PC-3 (cell line): ENCODE measurements at regions not wholly inside any gene's neighbourhood (a gene's known extent, or its start where the extent isn't known, plus 50 kb on each side); places are given as distances from the start of the nearest gene placed in this dataset.

Source experiments
- ATAC-seq: fragments of 200-7000 bp; cut with Tn5 transposase; 2 replicates; pipeline ENCODE4 v1.9.1; 2020; ENCODE audit warnings: mild to moderate bottlenecking, moderate library complexity
- BruUV-seq: library from RNA; stranded (reverse); fragments of 400-500 nt; replicated peaks from 2 replicates; lab custom pipeline; 2021; lab: Mats Ljungman, UMichigan
- CTCF ChIA-PET: fragments of 300-600 bp; sonication (Branson Sonifier 250); formaldehyde crosslinking; loops from one replicate; lab custom pipeline; 2022; ENCODE audit warnings: antibody characterized with exemption; lab: Charles Lee
- POLR2A ChIA-PET: fragments of 300-600 bp; sonication (Branson Sonifier 250); formaldehyde crosslinking; loops from one replicate; lab custom pipeline; 2022; ENCODE audit warnings: antibody characterized with exemption; ENCODE audit not compliant: unreplicated experiment; lab: Charles Lee
- DNase-seq: peaks from one replicate; pipeline ENCODE4 v3.0.0-alpha.2; 2015
- H2AFZ ChIP-seq: fragments of 300-600 bp; sonication (generic); 2 replicates; pipeline ENCODE4 v1.6.0; 2016; ENCODE audit warnings: antibody characterized with exemption, low read length
- H3F3A ChIP-seq: fragments of 300-600 bp; sonication (generic); one replicate; pipeline ENCODE4 v1.6.0; 2017; ENCODE audit warnings: antibody characterized with exemption, low read length, control low read depth, mild to moderate bottlenecking; ENCODE audit not compliant: unreplicated experiment
- H3K27ac ChIP-seq: fragments of 300-600 bp; sonication (generic); 2 replicates; pipeline ENCODE4 v1.5.1; 2016; ENCODE audit warnings: mild to moderate bottlenecking, low read length
- H3K27me3 ChIP-seq: fragments of 300-600 bp; sonication (generic); 2 replicates; pipeline ENCODE4 v1.6.1; 2016; ENCODE audit warnings: low read length, mixed read lengths
- H3K36me3 ChIP-seq: fragments of 300-600 bp; sonication (generic); 2 replicates; pipeline ENCODE4 v1.6.1; 2016; ENCODE audit warnings: low read depth, mixed run types, low read length, mixed read lengths
- H3K4me1 ChIP-seq: fragments of 300-600 bp; sonication (generic); 2 replicates; pipeline ENCODE4 v1.5.1; 2016; ENCODE audit warnings: low read length; ENCODE audit not compliant: insufficient read depth
- H3K4me2 ChIP-seq: fragments of 300-600 bp; sonication (generic); 2 replicates; pipeline ENCODE4 v1.6.0; 2016; ENCODE audit warnings: low read length
- H3K4me3 ChIP-seq: fragments of 300-600 bp; sonication (generic); 2 replicates; pipeline ENCODE4 v1.5.1; 2016; ENCODE audit warnings: mild to moderate bottlenecking, low read length, mixed read lengths
- H3K79me2 ChIP-seq: fragments of 300-600 bp; sonication (generic); 2 replicates; pipeline ENCODE4 v1.6.1; 2017; ENCODE audit warnings: low read length, mixed read lengths
- H3K9ac ChIP-seq: fragments of 300-600 bp; sonication (generic); 2 replicates; pipeline ENCODE4 v1.6.0; 2016; ENCODE audit warnings: mild to moderate bottlenecking, low read length
- H3K9me2 ChIP-seq: fragments of 300-600 bp; sonication (generic); replicated peaks from 2 replicates; pipeline ENCODE4 v1.6.1; 2016; ENCODE audit warnings: mixed run types, low read length, mixed read lengths
- H3K9me3 ChIP-seq: fragments of 300-600 bp; sonication (generic); 2 replicates; pipeline ENCODE4 v1.6.1; 2016; ENCODE audit warnings: low read length, mixed read lengths
- H4K20me1 ChIP-seq: fragments of 300-600 bp; sonication (generic); 2 replicates; pipeline ENCODE4 v1.6.1; 2016; ENCODE audit warnings: low read length, mixed read lengths
- EZH2 ChIP-seq: fragments of 300-600 bp; sonication (generic); IDR thresholded peaks from one replicate; pipeline ENCODE4 v1.6.1; 2017; ENCODE audit warnings: antibody characterized with exemption, mild to moderate bottlenecking, low read length; ENCODE audit not compliant: unreplicated experiment
- EZH2phosphoT487 ChIP-seq: fragments of 300-600 bp; sonication (generic); IDR thresholded peaks from 2 replicates; pipeline ENCODE4 v1.6.1; 2018; ENCODE audit warnings: mild to moderate bottlenecking, antibody characterized with exemption, low read length, borderline replicate concordance
- intact Hi-C: fragments of 100-400 bp; cut with micrococcal nuclease; formaldehyde crosslinking; loops from 2 replicates; pipeline ENCODE4 v1.9.0; 2023
- TF ChIP-seq, protein P1 (sequence below): fragments of 300-600 bp; sonication (generic); conservative IDR thresholded peaks from 2 replicates; pipeline ENCODE4 v1.5.1; 2017; ENCODE audit warnings: antibody characterized with exemption, low read depth, mild to moderate bottlenecking, low read length

DNA sequence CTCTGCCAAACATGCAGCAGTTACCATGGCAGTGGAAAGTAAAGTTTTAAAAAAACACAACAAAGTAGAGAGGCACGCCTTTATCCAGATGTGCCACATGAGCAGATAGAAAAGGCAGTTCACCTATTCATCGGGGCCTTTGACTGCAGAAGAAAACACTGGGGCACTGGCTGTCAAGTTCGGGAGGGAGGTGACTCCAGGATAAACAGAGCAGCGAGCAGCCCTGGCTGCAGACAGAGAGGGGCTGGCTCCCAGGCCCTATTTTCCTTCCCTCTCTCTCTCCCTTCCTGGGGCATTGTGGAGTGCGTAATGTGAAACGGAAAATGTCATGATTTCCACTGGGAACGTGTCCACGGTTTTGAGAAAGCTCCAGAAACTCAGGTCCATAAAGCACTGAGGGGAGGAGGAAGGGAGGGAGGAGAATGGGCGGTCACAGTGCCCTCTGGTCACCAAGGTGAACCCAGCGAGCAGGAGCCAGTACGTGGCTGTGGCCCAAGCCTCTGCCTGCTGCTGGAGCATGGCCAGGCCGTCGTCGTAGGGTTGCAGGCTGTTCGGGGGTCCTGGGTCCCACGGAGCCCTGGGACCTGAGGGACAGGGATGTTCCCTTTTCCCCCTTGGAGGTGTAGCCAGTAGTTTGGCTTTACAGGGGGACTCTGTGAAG lies 114.7 kb upstream of the IRF2BP2 start:
- Histone ChIP-seq H3K36me3 (no peaks in the 10 kb centered on the region), H3F3A (peaks cover 9% of the 10 kb centered on the region), H3K79me2 (no peaks in the 10 kb centered on the region), H4K20me1 (no peaks in the 10 kb centered on the region), H3K27me3 (no peaks in the 10 kb centered on the region), H3K4me3 (peak overlapping the region; percentile 50), H3K4me1 (peaks cover 57% of the 10 kb centered on the region), H2AFZ (0 out of 2 replicates have a peak overlapping the region, but pooled peaks have one; percentile 0), H3K9me2 (no peaks in the 10 kb centered on the region), H3K27ac (peak overlapping the region; percentile 99), H3K9me3 (no peaks in the 10 kb centered on the region), H3K9ac (peak overlapping the region; percentile 74), H3K4me2 (peak overlapping the region; percentile 70)
- DNase-seq = no peak
- BruUV-seq = TSS peak; percentile 85
- intact Hi-C loops = loop anchor here (2.0 to 5.0 kb wide), 5 partner anchors 68 to 350 kb away; no protein-coding TSS in a partner anchor
- CTCF ChIA-PET = interaction anchor here (0.6 to 0.8 kb wide), 7 partner anchors 19 to 286 kb away, joined by 3 to 10 read pairs (median 3); no protein-coding TSS in a partner anchor
- TF ChIP-seq EZH2phosphoT487 (no peak), EZH2 (no peak)
- TF ChIP-seq, protein P1, sequence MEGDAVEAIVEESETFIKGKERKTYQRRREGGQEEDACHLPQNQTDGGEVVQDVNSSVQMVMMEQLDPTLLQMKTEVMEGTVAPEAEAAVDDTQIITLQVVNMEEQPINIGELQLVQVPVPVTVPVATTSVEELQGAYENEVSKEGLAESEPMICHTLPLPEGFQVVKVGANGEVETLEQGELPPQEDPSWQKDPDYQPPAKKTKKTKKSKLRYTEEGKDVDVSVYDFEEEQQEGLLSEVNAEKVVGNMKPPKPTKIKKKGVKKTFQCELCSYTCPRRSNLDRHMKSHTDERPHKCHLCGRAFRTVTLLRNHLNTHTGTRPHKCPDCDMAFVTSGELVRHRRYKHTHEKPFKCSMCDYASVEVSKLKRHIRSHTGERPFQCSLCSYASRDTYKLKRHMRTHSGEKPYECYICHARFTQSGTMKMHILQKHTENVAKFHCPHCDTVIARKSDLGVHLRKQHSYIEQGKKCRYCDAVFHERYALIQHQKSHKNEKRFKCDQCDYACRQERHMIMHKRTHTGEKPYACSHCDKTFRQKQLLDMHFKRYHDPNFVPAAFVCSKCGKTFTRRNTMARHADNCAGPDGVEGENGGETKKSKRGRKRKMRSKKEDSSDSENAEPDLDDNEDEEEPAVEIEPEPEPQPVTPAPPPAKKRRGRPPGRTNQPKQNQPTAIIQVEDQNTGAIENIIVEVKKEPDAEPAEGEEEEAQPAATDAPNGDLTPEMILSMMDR = no peak
- peak; percentile 48 for ATAC-seq
- POLR2A ChIA-PET = interaction anchor here (0.5 to 1.3 kb wide), 17 partner anchors 20 to 354 kb away, joined by 3 to 45 read pairs (median 5); no protein-coding TSS in a partner anchor

DNA sequence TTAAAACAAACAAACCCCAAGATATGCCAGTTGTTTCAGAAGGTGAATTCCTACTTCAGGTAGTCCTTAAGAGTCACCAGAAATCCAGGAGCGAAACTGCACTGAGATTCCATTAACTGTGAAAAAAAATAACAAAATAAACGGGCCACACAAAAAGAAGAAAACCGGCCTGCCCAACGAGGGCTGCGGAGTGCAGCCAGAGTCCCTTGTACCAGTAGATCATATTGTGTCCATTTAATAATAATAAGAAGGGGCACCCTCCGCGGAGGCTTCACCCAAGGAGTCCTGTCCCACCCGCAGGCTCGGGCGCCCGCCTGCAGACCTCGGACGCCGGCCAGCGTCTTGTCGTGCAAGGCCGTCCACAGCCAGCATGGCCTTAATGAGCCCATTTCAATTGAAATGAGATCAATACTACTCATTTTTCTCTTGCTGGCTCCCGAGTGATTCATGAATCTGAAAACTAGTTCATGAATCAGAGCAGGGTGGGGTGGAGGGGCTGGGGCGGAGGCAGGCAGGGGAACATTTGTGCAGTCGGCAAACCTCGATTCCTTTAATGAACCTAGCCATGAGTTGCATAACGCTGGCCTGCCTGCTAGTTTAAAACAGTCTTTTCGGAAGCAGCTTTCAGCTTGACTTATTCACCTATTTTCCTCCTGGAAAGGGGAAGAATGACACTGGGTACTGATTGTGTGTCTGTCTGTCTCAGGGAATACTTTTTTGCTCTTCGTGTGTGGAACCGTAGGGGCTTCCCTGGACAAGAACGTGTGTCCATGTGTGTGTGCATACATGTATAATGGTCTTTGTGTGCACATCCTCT lies 113.1 kb upstream of the IRF2BP2 start:
- no peaks in the 10 kb centered on the region for H3K79me2 ChIP-seq
- H3K27me3 ChIP-seq = no peaks in the 10 kb centered on the region
- DNase-seq = peak; percentile 73
- peak overlapping the region; percentile 84 for H3K4me2 ChIP-seq
- intact Hi-C loops = loop anchor here (5.0 kb wide), 1 partner anchor 239 kb away; no protein-coding TSS in a partner anchor
- peak; percentile 14 for ATAC-seq
- no peak for TF ChIP-seq EZH2
- TF ChIP-seq, protein P1 = no peak
- no peak for TF ChIP-seq EZH2phosphoT487
- no peaks in the 10 kb centered on the region for H4K20me1 ChIP-seq
- CTCF ChIA-PET = no interaction called here
- no peaks in the 10 kb centered on the region for H3K9me3 ChIP-seq
- peak overlapping the region; percentile 52 for H3K4me3 ChIP-seq
- POLR2A ChIA-PET = interaction anchor here (0.7 to 1.3 kb wide), 3 partner anchors 12 to 257 kb away, joined by 5 to 24 read pairs (median 15); no protein-coding TSS in a partner anchor
- H3K9me2 ChIP-seq = no peaks in the 10 kb centered on the region
- H3K4me1 ChIP-seq = peaks cover 57% of the 10 kb centered on the region
- BruUV-seq = no TSS peak
- H3F3A ChIP-seq = peaks cover 9% of the 10 kb centered on the region
- H3K27ac ChIP-seq = peak overlapping the region; percentile 99
- no peaks in the 10 kb centered on the region for H3K36me3 ChIP-seq
- peak overlapping the region; percentile 44; the same call in 1 of the 2 replicates for H2AFZ ChIP-seq
- peak overlapping the region; percentile 85 for H3K9ac ChIP-seq
